Fibroblast of skin of abdomen (primary cell): ENCODE measurements at regions not wholly inside any gene's neighbourhood (a gene's known extent, or its start where the extent isn't known, plus 50 kb on each side); places are given as distances from the start of the nearest gene placed in this dataset.
A peak's percentile ranks its signal among the peaks of the same experiment; 100 is the strongest.
"Not testable (repeated sequence)": the region's sequence is repeated elsewhere in the genome, so short reads cannot be mapped to it uniquely, and the experiment has no call there.

Experiments used
- DNase-seq: peaks from one replicate; pipeline ENCODE4 v3.0.0-alpha.2; 2013

DNA sequence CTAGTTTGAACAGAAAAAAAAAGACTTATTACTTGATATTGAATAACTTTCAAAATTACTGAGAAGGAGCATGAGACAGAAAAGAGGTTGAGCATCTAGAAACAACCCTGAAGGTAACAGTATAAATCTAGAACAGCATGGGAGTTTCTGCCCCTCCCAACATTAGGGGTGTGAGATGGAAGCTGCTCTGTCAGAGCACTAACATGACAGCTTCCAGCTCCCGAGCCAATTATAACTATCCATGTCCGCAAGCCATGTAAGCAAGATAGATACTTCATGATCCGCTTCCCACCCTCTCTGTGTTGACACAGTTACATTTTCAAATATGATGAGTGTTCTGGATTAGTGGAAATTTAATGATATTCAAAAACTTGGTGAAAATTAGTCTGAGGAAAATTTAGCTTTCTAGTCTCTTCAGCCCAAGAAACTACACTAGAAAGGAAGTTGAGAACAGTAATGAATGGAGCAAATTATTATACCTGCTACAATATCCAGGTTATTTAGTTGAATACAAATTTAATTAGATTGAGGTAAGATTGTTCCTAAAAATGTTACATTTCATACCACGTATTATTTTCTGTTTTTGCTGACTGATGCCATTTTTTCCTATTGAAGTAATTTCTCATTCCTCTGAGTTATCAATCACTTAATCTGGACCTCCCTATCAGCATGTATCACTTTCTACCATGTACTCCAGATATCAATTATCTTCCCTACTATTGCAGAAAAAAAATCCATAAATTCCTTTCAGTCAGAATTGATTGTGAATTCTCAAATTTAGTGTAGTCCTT lies 129.3 kb upstream of the SLIT2 start:
- no peak for DNase-seq

DNA sequence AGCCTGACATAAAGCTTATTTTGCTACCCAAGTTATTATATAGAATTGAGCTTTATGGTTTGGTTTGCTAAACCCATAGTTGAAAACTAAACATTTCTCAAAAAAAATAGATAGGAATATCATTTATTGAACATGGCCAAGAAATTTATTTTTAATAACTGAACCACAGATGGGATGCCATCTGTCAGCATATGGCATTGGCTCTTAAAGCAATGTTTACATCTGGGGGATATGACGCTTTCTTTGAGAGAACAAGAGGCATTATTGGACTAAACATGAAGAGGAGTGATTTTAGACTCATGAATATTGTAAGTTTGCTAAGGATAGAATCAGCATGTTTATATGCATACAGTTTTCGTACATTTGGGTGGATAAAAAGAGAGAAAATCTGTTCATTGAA lies 132.6 kb upstream of the SLIT2 start:
- DNase-seq = no peak

DNA sequence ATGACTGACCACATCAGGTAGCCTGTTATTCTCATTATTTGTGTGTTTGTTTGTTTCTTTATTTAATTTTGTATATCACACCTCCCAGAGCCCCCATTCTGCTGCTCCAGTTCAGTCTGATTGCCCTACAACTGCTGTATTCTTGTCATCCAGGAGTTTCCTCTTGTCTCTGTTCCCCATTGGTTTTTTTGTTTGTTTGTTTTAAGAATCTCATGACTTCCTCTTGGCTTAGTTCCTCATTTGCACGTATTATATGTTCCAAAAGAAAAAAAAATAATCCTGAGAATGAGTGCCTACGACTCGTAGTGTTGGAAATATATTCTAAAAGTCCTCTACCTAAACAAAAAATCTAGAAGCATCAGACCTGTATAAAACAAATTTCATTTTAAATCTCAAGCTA lies 142.3 kb upstream of the SLIT2 start:
- no peak for DNase-seq

DNA sequence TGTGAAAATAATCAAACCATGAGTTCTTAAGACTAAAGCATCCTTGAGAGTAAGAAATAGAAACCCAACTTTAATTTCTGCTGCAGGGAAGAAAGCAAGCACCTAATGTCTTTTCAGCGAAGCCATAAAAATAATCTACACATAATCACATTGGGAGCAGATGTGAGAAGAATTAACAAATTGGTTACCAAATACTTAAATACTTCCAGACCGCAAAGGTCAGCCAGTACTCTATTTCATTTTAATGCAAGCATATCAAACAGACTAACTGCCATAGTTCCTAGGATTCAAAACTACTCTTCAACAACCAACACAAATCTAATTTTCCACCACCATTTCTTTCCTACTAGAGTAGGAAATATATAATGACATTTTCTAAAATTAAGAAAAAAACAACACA lies 144.8 kb upstream of the SLIT2 start:
- peak; percentile 56 for DNase-seq

DNA sequence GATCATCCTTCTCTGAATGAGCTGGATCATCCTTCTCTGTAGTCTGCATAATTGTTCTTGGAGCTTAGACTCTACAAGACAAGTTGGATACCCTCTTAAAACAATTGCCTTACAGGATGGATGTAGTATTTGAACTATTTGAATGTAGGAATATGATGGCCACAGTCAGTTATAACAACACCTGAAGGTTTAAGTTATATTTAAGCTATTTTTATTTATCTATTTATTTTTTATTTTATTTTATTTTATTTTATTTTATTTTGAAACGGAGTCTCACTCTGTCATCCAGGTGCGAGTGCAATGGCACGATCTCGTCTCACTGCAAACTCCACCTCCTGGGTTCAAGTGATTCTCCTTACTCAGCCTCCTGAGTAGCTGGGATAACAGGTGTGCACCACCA lies 149.9 kb upstream of the SLIT2 start:
- DNase-seq = no peak

DNA sequence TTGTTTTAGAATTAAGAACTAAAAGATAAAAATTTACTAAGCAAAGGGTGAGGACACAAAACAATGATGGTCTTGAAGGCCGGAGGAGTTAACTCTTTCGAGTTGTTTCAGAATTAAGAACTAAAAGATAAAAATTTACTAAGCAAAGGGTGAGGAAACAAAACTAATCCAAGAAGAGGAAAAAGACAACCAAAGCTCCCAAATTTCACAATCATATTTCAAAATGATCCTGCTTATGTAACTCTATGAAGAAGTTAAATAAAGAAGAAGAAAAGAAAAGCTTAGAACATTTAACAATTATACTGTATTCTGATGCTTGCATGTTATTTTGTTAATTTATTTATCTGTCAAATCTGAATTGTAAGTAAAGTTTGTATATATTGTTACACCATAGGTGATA lies 154.8 kb upstream of the SLIT2 start:
- DNase-seq = no peak

DNA sequence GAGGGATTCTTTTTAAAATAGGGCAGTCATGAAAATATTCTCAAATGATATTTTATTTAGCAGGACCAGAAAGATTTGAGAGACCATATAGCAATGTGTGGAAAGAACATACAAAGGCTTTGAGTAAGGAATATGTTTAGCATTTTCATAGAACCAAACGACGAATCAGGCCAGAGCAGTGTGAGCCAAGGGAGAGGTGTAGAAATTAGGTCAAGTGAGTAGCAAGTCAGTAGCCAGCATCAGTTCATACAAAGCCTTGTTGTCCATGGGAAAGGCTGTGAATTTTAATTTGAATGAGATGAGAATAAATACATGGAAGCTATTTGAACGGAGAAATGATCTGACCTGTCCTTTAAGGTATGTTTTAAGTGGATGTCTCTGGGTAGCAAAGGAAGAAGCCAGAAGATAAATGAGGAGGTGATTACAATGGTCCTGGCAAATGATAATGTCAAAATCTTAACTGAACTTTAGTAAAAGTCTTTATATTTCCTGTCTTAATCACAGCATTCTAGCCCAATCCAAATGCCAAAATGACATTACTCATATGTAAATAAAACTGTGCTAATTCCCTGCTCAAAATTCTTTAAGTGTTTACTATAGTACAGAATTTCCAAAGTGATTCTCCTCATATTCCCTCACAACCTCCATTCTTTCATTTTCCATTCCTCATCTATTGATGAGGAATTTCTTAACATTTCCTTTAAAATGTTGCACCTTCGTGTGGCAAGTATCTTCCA lies 155.7 kb upstream of the SLIT2 start:
- DNase-seq = no peak

DNA sequence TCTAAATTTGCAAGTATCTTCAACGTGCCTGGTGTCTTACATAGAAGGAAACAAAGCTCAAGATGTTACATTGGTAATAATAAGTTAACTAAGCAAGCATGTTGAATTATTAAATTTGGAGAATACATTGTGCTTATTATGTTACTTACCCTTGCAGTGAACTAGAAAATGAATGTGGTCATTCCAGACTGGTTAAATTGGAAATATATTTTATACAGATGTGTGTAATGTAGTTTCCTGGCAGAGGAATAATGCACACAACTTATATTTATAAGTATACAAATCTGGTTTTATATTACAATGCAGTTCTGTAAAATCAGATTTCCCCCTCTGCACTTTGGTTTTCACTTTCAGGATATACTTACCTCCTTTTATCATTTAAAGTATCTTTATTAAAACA lies 159.9 kb upstream of the SLIT2 start:
- no peak for DNase-seq

DNA sequence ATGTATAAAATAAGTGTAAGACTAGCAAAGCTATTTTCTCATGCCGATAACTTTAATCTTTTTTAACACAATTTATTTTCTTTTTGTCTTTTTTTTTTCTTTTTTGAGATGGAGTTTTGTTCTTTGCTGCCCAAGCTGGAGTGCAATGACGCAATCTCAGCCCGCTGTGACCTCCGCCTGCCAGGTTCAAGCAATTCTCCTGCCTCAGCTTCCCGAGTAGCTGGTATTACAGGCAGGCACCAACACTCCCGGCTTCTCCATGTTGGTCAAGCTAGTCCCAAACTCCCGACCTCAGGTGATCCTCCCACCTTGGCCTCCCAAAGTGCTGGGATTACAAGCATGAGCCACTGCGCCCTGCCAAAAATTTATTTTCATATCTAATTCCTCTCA lies 164.2 kb upstream of the SLIT2 start:
- no peak for DNase-seq

DNA sequence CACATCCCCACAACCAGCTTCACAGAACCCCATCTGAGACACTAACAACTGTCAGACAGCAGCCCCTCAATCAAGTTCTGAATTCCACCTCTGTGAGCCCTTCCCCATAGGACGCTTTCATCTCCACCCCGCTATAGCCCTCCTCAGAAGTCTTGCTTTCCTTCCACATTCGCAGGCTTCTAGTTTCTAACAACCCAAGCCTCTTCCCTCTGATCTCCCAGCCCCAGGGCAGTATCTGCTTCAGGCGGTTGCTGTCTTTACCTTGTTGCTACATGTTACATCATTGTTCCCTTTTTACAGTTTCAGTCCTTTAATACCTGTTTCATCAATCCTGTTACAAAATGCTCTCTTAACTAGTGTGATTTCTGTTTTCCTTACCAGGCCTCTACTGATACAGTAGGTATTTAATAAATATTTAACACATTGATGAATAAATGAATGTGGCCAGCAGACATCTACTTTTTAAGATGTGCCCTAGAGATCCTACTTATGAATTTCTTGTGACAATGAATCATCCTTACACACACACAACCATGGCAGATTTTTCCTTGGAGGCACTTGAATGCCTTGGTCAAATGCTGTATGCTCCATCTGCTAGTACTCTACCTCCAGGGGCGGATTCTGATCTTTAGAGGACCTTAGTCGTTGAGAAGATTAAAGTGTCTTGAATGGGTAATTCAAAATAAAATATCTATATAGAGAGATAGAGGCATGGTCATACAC lies 164.7 kb upstream of the SLIT2 start:
- peak; percentile 25 for DNase-seq

DNA sequence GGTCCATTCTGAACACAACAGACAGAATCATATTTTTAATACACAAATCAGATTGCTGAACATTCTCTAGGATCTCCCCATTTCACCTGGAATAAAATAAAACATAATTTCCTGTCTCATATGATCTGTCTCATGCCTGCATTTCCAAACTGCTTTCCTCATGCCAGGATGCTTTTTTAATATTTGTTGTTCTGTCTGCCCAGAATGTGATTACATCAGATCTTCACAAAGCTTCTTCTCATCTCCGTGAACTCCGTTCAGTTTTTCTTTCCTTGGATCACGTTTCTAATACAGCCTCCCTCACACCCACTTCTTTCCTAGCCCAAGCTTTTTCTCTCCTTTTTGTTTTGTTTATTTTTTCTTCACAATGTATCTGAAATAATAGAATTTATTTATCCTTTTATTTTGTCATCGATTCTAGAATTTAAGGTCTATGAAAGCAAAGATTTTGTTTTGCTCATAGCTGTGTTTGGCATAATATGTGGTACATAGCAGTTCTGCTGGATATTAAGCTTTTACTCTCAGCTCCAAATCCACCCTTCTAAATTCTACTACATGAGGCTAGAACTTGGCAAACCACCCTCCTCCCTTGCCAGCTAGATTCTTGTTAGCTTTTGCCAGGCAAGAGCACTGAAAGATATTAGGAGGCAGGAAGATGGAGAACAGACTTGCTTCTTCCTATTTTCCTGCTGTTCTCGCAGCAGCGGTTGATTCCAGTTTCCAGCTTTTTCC lies 165.5 kb upstream of the SLIT2 start:
- DNase-seq = no peak

DNA sequence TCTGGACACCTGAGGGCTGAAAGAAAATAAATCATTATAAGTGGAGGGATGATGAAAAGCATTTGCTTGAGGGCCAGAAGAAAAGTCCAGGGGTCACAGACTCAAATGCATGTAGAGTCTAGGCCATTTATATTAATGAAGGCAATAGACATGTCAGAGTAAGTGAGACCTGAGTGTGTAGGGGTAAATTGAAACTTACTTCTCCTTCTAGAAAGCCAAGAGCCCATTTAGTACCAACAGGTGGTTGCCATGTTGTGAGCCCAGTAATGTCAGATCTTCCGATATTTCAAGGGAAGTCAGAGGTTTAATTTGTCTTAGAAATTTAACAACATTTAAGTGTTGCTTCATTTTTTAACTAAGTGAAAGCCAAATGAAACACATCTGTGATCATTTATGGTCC lies 166.1 kb upstream of the SLIT2 start:
- DNase-seq = no peak

DNA sequence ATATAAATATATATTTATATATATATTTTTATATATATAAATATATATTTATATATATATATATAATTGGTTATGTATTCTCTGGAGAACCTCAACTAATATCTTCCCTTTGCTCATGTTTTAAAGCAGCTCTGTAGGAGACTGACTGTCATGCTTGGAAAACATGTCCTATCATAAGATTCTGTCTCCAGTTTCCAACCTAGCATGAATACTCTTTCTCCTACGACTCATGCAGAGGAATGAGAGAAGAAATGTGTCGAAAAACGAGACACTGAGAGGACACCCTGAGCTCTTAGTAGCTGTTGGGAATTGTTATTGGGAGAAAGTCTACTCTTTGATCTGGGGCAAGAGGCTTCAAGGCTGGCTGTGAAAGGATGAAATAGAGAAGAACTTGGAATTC lies 166.5 kb upstream of the SLIT2 start:
- DNase-seq = no peak

DNA sequence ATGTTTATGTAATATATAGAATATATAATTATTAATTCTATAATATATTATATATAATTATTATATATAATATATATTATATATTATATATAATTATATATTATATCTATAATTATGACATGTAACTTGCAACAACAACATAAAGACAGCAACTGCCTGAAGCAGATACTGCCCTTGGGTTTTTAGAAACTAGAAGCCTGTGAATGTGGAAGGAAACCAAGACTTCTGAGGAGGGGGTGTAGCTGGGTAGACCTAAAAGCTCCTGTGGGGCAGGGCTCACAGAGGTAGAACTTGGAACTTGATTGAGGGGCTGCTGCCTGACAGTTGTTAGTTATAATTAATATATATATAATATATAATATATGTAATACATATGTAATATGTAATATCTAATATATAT lies 167.2 kb upstream of the SLIT2 start:
- DNase-seq = no peak

DNA sequence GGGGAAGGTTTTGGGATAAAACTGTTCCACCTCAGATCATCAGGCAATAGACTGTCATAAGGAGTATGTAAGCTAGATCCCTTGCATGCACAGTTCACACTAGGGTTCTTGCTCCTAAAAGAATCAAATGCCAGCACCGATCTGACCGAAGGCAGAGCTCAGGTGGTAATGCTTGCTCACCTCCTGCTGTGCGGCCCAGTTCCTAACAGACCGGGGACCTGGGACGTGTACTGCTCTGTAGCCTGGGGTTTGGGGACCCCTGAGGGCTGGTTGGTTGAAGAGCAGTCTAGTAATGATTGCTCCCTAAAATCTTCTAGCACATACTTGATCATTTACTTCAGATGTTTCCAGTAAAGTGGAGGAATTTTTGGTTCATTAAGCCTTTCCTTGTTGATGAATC lies 173.1 kb upstream of the SLIT2 start:
- no peak for DNase-seq

DNA sequence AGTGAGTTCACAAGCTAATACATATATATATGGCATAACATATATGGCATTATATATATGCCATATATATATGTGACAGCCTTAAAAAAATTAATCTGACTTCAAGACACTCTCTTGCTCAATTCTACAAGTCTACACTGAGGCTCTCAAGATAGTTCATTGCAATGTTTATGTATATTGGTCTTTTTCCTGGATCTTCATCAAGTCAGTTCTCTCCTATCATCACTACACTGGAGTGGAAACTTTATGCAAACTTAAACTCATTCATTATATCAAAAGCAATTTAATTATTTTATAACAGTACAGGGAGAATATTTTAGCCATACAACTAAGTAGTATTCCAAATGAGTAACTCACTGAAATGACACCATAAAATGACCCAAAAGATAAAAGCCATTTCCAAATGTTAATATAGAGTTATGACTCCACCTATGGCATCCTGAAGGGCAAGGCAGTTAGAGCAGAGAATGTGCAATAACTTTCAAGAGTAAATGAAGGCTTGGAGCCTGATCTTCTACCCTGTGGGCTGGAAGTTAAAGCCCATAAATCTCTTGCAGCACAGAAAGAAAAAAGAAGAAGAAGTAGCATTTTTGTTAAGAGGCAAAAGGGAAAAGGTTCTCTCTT lies 176.3 kb upstream of the SLIT2 start:
- DNase-seq = no peak

DNA sequence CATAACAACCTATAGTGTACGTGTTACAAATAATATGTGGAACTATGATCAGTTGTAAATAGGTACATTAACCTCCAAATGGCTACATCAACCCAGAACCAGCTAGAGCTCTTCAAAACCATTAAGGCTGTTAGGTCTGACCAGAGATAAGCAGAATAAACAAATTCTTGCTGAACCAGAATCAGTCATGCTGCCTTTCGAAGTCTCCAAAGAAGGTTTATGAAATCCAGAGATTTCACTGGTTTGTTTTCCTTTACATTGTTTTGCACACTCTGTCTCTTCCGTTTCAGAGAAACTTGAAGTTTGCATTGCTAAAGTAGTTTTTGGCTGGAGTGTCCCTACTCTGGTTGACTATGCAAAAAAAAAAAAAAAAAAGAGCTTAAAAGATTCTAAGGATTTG lies 177.3 kb upstream of the SLIT2 start:
- no peak for DNase-seq

DNA sequence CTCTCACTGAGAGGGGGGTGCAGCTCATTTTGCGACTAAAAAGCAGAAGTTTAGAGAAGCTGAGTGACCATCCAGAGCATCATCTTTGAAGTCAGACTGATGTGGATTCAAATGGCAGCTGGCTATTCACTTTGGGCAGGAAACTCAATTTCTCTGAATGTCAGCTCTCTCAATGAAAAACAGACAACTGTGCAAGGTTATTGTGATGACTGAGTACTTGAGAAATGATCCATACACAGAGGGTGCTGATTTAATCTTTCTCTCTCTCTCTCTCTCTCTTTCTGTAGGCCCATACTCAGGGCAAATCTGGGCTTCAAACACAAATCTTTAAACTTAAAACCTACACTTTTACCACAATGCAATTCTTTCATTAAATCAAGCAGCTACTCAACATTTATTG lies 185.8 kb upstream of the SLIT2 start:
- DNase-seq = peak; percentile 21

DNA sequence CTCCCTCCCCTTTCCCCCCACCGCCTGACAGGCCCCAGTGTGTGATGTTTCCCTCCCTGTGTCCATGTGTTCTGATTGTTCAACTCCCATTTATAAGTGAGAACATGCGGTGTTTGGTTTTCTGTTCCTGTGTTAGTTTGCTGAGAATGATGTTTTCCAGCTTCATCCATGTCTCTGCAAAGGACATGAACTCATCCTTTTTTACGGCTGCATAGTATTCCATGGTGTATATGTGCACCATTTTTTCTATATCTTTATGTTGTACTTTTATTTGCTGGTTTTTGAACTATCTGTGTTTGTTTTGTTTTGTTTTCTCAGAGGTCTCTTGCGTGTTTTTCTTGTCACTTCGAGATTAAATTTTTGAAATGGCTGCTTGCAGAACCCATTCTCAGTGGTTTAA lies 188.8 kb upstream of the SLIT2 start:
- DNase-seq = not testable (repeated sequence)

DNA sequence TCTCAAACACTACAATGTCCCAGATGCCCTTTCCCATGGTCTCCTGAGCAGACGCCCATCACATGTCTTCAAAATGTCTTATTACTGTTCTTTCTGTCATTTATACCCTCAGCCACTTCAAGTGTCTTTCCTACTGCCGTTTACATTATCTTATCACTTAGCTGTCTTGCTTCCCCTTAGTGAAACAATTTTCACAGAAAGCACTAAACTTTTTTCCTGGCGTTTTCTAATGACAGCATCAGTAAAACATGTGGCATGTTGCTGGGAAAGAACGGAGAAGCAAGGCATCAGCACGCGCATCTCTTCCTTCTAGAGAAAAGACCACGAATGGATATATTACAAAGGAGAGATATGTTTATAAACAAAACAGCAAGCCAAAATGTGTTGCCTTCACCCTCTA lies 189.7 kb upstream of the SLIT2 start:
- peak; percentile 21 for DNase-seq

DNA sequence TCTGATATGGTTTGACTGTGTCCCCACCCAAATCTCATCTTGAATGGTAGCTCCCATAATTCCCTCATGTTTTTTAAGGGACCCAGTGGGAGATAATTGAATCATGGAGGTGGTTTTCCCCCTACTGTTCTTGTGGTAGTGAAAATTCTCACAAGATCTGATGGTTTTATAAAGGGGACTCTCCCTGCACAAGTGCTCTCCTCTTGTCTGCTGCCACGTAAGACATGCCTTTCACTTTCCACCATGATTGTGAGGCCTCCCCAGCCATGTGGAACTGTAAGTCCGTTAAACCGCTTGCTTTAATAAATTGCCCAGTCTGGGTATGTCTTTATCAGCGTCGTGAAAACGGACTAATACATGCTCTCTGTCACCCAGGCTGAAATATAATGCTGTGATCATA lies 200.9 kb upstream of the SLIT2 start:
- no peak for DNase-seq

DNA sequence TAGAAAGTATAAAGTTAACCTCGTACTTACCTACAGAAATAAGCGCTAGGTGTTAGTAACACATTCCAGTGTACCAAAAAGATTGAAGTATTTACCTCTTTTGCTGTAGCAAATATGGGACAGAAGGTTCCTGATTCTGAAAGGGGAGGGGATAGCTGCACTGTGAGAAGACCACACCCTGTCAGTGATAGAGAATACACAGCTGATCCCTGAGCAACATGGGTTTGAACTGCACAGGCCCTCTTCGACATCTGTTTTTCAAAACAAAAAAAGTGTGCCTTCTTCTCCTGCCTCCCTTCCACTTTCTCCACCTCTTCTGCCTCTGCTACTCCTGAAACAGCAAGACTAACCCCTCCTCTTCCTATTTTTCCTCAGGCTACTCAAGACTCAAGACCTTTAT lies 201.8 kb upstream of the SLIT2 start:
- DNase-seq = no peak
